ENCODE measurements at regions not wholly inside any gene's neighbourhood (a gene's known extent, or its start where the extent isn't known, plus 50 kb on each side); places are given as distances from the start of the nearest gene placed in this dataset.

DNA sequence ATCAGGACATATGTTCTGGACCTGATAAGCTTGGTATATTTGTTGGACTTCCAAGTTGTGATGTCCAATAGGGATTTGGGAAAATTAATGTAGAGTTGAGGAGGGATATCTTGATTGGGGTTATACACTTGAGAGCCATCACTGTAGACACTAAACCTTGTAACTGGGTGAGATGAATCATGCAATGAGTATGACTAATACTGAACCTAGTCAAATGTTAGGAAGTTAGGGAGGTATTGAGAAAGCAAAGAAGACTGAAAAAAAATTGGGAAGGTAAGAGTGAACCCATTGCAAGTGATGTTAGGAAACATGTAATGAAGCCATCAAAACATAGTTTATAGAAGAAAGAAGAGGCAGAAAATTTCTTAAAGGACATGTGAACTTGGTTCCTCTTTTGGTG lies 668.4 kb upstream of the CDH9 start:
- Histone ChIP-seq H3K9me3 (no peaks in the 10 kb centered on the region), H3K4me3 (no peak overlapping the region), H3K4me1 (ENCODE audit: insufficient read depth) (no peaks in the 10 kb centered on the region), H3K27me3 (no peaks in the 10 kb centered on the region), H3K27ac (no peak overlapping the region), H3K36me3 (no peaks in the 10 kb centered on the region)
- intact Hi-C loops (cut with DNase I): no loop called here
- TF ChIP-seq EP300 (IDR thresholded peaks at IDR 0.05): no peak
- no peak for TF ChIP-seq CTCF (IDR thresholded peaks at IDR 0.05)
- TF ChIP-seq POLR2A (IDR thresholded peaks at IDR 0.05): no peak
- DNase-seq: no peak

GRCh38 chr5:27705661-27706060 lies 667.3 kb upstream of the CDH9 start:
- Histone ChIP-seq H3K4me1 (ENCODE audit: insufficient read depth) (no peaks in the 10 kb centered on the region), H3K27ac (no peak overlapping the region), H3K36me3 (no peaks in the 10 kb centered on the region), H3K4me3 (no peak overlapping the region), H3K27me3 (no peaks in the 10 kb centered on the region), H3K9me3 (no peaks in the 10 kb centered on the region)
- no peak for TF ChIP-seq CTCF (IDR thresholded peaks at IDR 0.05)
- TF ChIP-seq POLR2A (IDR thresholded peaks at IDR 0.05): no peak
- no peak for TF ChIP-seq EP300 (IDR thresholded peaks at IDR 0.05)
- WGBS, 3 donors: 83 to 87% (median 86%) methylated on average over 3 of the region's 3 CpGs
- no peak for DNase-seq
- intact Hi-C loops (cut with DNase I): no loop called here

DNA sequence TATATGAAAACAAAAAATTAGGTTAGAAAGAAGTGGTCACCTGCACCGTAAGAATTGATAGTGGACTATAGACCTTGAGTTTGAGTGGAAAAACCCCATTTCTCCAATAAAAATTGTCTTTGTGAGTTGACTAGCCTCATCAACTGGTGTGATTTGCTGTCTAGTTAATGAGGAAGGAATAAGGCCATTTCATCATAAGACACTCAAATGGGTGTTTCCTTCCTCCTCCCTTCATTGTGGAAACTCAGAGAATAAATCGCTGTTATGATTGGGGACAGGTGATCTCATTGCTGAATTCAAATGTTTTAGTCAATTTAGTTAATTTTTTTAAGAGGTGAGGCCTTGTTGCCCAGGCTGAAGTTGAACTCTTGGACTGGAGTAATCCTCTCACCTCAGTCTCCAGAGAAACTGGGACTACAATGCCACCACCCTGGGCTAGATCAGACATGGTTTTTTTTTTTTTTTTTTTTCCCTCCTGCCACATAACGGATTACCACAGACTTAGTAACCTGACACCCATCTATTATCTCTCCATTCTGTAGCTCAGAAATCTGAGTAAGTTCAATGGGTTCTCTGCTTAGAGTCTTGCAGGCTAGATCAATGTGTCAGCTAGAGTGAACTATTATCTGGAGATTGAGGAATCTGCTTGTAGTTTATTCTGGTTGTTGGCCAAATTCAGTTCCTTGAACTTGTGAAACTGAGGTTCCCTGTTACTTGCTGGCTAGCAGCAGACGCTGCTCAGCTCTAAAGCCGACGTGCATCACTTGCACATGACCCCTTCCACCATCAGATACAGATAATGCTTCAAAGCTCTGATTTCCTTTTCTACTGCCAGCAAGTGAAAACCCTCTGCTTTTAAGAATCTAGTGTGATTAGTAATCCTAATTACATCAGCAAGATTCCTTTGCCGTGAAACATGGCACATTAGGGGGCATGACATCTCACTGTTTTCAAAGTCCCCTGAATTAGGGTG lies 663.8 kb upstream of the CDH9 start:
- no peaks in the 10 kb centered on the region for H3K27me3 ChIP-seq
- no peak for DNase-seq

DNA sequence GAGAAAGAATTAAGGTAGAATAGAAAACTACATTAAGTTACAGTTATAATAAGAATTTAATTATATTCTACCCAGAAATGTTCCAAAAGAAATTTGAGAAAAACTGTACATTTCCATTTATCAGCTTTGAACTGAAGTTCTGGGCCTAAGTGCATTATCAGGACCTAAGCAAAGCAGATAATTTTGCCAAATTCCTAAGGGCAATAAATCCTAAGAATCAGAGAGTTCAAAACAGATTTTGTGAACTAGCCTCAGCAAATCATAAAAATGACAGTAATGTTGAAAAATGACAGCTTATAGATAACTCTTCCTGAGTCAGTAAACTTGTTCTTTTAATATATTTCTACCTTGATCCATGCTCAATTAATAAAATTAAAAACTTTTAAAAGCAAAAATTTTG lies 662.1 kb upstream of the CDH9 start:
- Histone ChIP-seq H3K27me3 (no peaks in the 10 kb centered on the region), H3K27ac (no peak overlapping the region), H3K36me3 (no peaks in the 10 kb centered on the region), H3K4me3 (no peak overlapping the region), H3K9me3 (no peaks in the 10 kb centered on the region), H3K4me1 (ENCODE audit: insufficient read depth) (no peaks in the 10 kb centered on the region)
- TF ChIP-seq EP300 (IDR thresholded peaks at IDR 0.05) (no peak), CTCF (IDR thresholded peaks at IDR 0.05) (no peak), POLR2A (IDR thresholded peaks at IDR 0.05) (no peak)
- no peak for DNase-seq
- intact Hi-C loops (cut with DNase I): no loop called here

More for the DNA sequence above, 663.8 kb upstream of the CDH9 start:
- Histone ChIP-seq H3K4me1 (ENCODE audit: insufficient read depth) (no peaks in the 10 kb centered on the region), H3K36me3 (no peaks in the 10 kb centered on the region), H3K9me3 (no peaks in the 10 kb centered on the region), H3K4me3 (no peak overlapping the region), H3K27ac (no peak overlapping the region)
- intact Hi-C loops (cut with DNase I): no loop called here
- 42 to 55% (median 44%) methylated on average over 7 of the region's 7 CpGs for WGBS, 3 donors
- no peak for TF ChIP-seq POLR2A (IDR thresholded peaks at IDR 0.05)
- no peak for TF ChIP-seq CTCF (IDR thresholded peaks at IDR 0.05)
- no peak for TF ChIP-seq EP300 (IDR thresholded peaks at IDR 0.05)

Data from ovary (tissue), 7 donors.